ENCODE measurements at regions not wholly inside any gene's neighbourhood (a gene's known extent, or its start where the extent isn't known, plus 50 kb on each side); places are given as distances from the start of the nearest gene placed in this dataset.

- no peak for TF ChIP-seq POLR2A (IDR thresholded peaks at IDR 0.05)
- TF ChIP-seq CTCF (IDR thresholded peaks at IDR 0.05) = no peak
- no peak for TF ChIP-seq EP300 (IDR thresholded peaks at IDR 0.05)
- H3K36me3 ChIP-seq = no peaks in the 10 kb centered on the region
- H3K9me3 ChIP-seq = no peaks in the 10 kb centered on the region
- no peak overlapping the region for H3K27ac ChIP-seq
- WGBS, 3 donors = 87 to 90% (median 89%) methylated on average over 13 of the region's 13 CpGs
- H3K4me3 ChIP-seq = no peak overlapping the region
- peak in 1 of 5 donors; percentile 31 for DNase-seq
- no peaks in the 10 kb centered on the region for H3K4me1 ChIP-seq (ENCODE audit: insufficient read depth)
- intact Hi-C loops (cut with DNase I) = no loop called here
- no peaks in the 10 kb centered on the region for H3K27me3 ChIP-seq
Measured at GRCh38 chr11:69934861-69935494, 115.8 kb upstream of the FGF3 start.

GRCh38 chr11:69935941-69936505 is 116.8 kb upstream of the FGF3 start:
- intact Hi-C loops (cut with DNase I) = no loop called here
- Histone ChIP-seq H3K36me3 (no peaks in the 10 kb centered on the region), H3K9me3 (no peaks in the 10 kb centered on the region), H3K4me1 (ENCODE audit: insufficient read depth) (peaks cover 2% of the 10 kb centered on the region), H3K27me3 (no peaks in the 10 kb centered on the region), H3K4me3 (no peak overlapping the region), H3K27ac (no peak overlapping the region)
- DNase-seq = no peak
- TF ChIP-seq CTCF (IDR thresholded peaks at IDR 0.05) (no peak), EP300 (IDR thresholded peaks at IDR 0.05) (no peak), POLR2A (IDR thresholded peaks at IDR 0.05) (no peak)

- Histone ChIP-seq H3K36me3 (no peaks in the 10 kb centered on the region), H3K4me3 (no peak overlapping the region), H3K4me1 (ENCODE audit: insufficient read depth) (peaks cover 2% of the 10 kb centered on the region), H3K9me3 (no peaks in the 10 kb centered on the region), H3K27ac (no peak overlapping the region), H3K27me3 (no peaks in the 10 kb centered on the region)
- 80 to 86% (median 81%) methylated on average over 2 of the region's 2 CpGs for WGBS, 3 donors
- TF ChIP-seq CTCF (IDR thresholded peaks at IDR 0.05) = no peak
- TF ChIP-seq EP300 (IDR thresholded peaks at IDR 0.05) = no peak
- TF ChIP-seq POLR2A (IDR thresholded peaks at IDR 0.05) = no peak
- DNase-seq = no peak
- intact Hi-C loops (cut with DNase I) = no loop called here
Measured at GRCh38 chr11:69936771-69937170, 117.6 kb upstream of the FGF3 start.

- Histone ChIP-seq H3K4me1 (ENCODE audit: insufficient read depth) (peaks cover 4% of the 10 kb centered on the region), H3K9me3 (no peaks in the 10 kb centered on the region), H3K27me3 (no peaks in the 10 kb centered on the region), H3K4me3 (no peak overlapping the region), H3K36me3 (no peaks in the 10 kb centered on the region), H3K27ac (no peak overlapping the region)
- 93 to 96% (median 95%) methylated on average over 13 of the region's 13 CpGs for WGBS, 3 donors
- intact Hi-C loops (cut with DNase I) = no loop called here
- peak in 1 of 5 donors; percentile 17 for DNase-seq
- TF ChIP-seq POLR2A (IDR thresholded peaks at IDR 0.05) (no peak), CTCF (IDR thresholded peaks at IDR 0.05) (no peak), EP300 (IDR thresholded peaks at IDR 0.05) (no peak)
Measured at GRCh38 chr11:69938206-69938605, 119.0 kb upstream of the FGF3 start.

Measured in ovary (tissue), 7 donors.